ENCODE measurements at regions not wholly inside any gene's neighbourhood (a gene's known extent, or its start where the extent isn't known, plus 50 kb on each side); places are given as distances from the start of the nearest gene placed in this dataset.
A peak's percentile ranks its signal among the peaks of the same experiment; 100 is the strongest.

DNA sequence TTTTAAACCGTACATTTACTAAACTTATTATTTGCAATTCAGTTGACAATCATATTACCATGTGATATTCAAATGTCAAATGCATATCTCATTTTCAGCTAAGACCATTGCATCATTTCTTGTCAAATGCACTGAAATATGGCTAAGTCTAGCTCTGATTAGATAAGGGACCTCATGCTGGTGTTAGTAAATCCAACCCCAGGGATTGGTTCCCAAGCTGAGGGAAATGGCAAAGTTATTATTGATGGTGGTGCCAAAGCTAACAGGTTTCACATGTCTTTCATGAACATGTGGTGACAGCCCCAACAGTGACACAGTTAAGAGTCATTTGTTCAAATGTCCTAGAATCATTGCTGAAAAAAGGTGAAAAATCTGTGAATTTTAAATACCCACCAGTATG lies 641.1 kb downstream of the MECOM start:
- Histone ChIP-seq H3K9me2 (ENCODE audit: insufficient read depth) (no peaks in the 10 kb centered on the region; the same call in 1 of the 2 replicates), H2AFZ (no peak overlapping the region), H4K20me1 (ENCODE audit: insufficient read depth) (no peaks in the 10 kb centered on the region), H3K79me2 (ENCODE audit: low read depth) (no peaks in the 10 kb centered on the region), H3K4me1 (replicated peaks; ENCODE audit: insufficient read depth) (peaks cover 31% of the 10 kb centered on the region), H3K4me3 (no peak overlapping the region), H3K9me3 (ENCODE audit: insufficient read depth, low read depth) (no peaks in the 10 kb centered on the region), H3K27ac (no peak overlapping the region), H3K4me2 (no peak overlapping the region), H3K27me3 (ENCODE audit: insufficient read depth, low read depth) (no peaks in the 10 kb centered on the region), H3K36me3 (ENCODE audit: low read depth) (no peaks in the 10 kb centered on the region), H3F3A (ENCODE audit: insufficient read depth, low read depth) (peaks cover 13% of the 10 kb centered on the region)
- intact Hi-C loops (cut with micrococcal nuclease; ENCODE audit: unreplicated experiment) = no loop called here
- ChIA-PET POLR2A (ENCODE audit: unreplicated experiment) (no interaction called here), CTCF (interaction anchor here (0.6 kb wide), 2 partner anchors 52 to 641 kb away, joined by 3 to 6 read pairs; partner anchors contain the start of gene MECOM)
- no TSS peak for BruUV-seq (replicated peaks)
- TF ChIP-seq, protein P1, sequence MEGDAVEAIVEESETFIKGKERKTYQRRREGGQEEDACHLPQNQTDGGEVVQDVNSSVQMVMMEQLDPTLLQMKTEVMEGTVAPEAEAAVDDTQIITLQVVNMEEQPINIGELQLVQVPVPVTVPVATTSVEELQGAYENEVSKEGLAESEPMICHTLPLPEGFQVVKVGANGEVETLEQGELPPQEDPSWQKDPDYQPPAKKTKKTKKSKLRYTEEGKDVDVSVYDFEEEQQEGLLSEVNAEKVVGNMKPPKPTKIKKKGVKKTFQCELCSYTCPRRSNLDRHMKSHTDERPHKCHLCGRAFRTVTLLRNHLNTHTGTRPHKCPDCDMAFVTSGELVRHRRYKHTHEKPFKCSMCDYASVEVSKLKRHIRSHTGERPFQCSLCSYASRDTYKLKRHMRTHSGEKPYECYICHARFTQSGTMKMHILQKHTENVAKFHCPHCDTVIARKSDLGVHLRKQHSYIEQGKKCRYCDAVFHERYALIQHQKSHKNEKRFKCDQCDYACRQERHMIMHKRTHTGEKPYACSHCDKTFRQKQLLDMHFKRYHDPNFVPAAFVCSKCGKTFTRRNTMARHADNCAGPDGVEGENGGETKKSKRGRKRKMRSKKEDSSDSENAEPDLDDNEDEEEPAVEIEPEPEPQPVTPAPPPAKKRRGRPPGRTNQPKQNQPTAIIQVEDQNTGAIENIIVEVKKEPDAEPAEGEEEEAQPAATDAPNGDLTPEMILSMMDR (conservative IDR thresholded peaks at IDR 0.05) = no peak
- no peak for TF ChIP-seq EZH2 (IDR thresholded peaks at IDR 0.05; ENCODE audit: low read depth)
- DNase-seq = no peak

DNA sequence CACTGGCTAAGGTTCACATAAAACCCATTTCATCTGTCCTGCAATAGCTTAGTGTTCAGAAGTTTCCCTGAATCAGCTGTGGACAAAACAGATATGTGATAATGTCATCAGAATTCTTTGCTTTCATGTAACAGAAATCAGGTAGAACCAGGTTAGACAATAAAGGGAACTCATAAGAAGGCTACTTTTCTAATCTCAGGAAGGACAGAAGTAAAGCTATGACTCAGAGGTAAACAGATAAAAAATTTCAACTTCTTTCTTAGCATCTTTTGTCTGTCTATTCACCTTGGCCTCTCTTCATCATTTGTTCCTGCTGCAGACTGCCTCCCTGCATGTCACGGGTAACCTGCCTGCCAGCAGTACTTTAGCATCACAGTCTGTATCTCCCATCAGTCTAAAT lies 643.1 kb downstream of the MECOM start:
- H4K20me1 ChIP-seq (ENCODE audit: insufficient read depth) = no peaks in the 10 kb centered on the region
- H2AFZ ChIP-seq = no peak overlapping the region
- no peaks in the 10 kb centered on the region for H3K9me3 ChIP-seq (ENCODE audit: insufficient read depth, low read depth)
- H3K27me3 ChIP-seq (ENCODE audit: insufficient read depth, low read depth) = no peaks in the 10 kb centered on the region
- H3K4me1 ChIP-seq (replicated peaks; ENCODE audit: insufficient read depth) = peaks cover 10% of the 10 kb centered on the region; the same call in 1 of the 2 replicates
- peak in 1 of 2 experiments; percentile 53 for DNase-seq
- intact Hi-C loops (cut with micrococcal nuclease; ENCODE audit: unreplicated experiment) = no loop called here
- BruUV-seq (replicated peaks) = no TSS peak
- POLR2A ChIA-PET (ENCODE audit: unreplicated experiment) = no interaction called here
- no peak overlapping the region for H3K4me3 ChIP-seq
- no peaks in the 10 kb centered on the region; the same call in 1 of the 2 replicates for H3K9me2 ChIP-seq (ENCODE audit: insufficient read depth)
- TF ChIP-seq, protein P1 (conservative IDR thresholded peaks at IDR 0.05) = no peak
- TF ChIP-seq EZH2 (IDR thresholded peaks at IDR 0.05; ENCODE audit: low read depth) = no peak
- H3K79me2 ChIP-seq (ENCODE audit: low read depth) = no peaks in the 10 kb centered on the region
- no peak overlapping the region for H3K4me2 ChIP-seq
- no peaks in the 10 kb centered on the region for H3F3A ChIP-seq (ENCODE audit: insufficient read depth, low read depth)
- H3K27ac ChIP-seq = no peak overlapping the region
- CTCF ChIA-PET = no interaction called here
- H3K36me3 ChIP-seq (ENCODE audit: low read depth) = no peaks in the 10 kb centered on the region

DNA sequence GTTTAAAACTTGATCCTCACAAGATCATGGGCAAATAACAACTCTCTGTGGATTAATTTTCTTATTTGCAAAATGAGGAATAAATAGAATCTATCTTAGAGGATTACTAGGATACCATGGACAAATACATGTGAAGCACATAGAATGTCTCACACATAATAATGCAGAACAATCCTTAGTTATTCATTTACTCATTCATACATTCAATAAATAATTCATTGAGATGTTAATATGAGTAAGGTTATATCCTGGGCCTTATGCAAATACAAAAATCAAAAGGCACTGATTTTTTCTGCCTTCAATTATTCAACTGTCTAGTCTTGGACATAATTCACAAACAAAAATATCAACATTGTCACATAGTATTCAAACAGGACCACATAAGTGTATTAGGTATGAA lies 654.1 kb downstream of the MECOM start:
- Histone ChIP-seq H3K4me2 (no peak overlapping the region), H3F3A (ENCODE audit: insufficient read depth, low read depth) (no peaks in the 10 kb centered on the region), H3K36me3 (ENCODE audit: low read depth) (no peaks in the 10 kb centered on the region), H3K4me1 (replicated peaks; ENCODE audit: insufficient read depth) (peaks cover 29% of the 10 kb centered on the region), H3K9me2 (ENCODE audit: insufficient read depth) (no peaks in the 10 kb centered on the region), H3K27me3 (ENCODE audit: insufficient read depth, low read depth) (no peaks in the 10 kb centered on the region), H3K9me3 (ENCODE audit: insufficient read depth, low read depth) (no peaks in the 10 kb centered on the region), H3K4me3 (no peak overlapping the region), H3K27ac (no peak overlapping the region), H3K79me2 (ENCODE audit: low read depth) (no peaks in the 10 kb centered on the region), H2AFZ (no peak overlapping the region), H4K20me1 (ENCODE audit: insufficient read depth) (no peaks in the 10 kb centered on the region)
- BruUV-seq (replicated peaks) = no TSS peak
- POLR2A ChIA-PET (ENCODE audit: unreplicated experiment) = no interaction called here
- no peak for DNase-seq
- intact Hi-C loops (cut with micrococcal nuclease; ENCODE audit: unreplicated experiment) = no loop called here
- TF ChIP-seq, protein P1 (conservative IDR thresholded peaks at IDR 0.05) = no peak
- TF ChIP-seq EZH2 (IDR thresholded peaks at IDR 0.05; ENCODE audit: low read depth) = no peak
- CTCF ChIA-PET = no interaction called here

Data from PC-9 (cell line).